GM12874 (cell line): ENCODE measurements at regions not wholly inside any gene's neighbourhood (a gene's known extent, or its start where the extent isn't known, plus 50 kb on each side); places are given as distances from the start of the nearest gene placed in this dataset.

Experiments
- CTCF ChIP-seq: IDR thresholded peaks from 2 replicates; pipeline ENCODE4 v1.5.1; 2011; ENCODE audit warnings: low read depth, mild to moderate bottlenecking, control low read depth, low read length, moderate library complexity; ENCODE audit not compliant: insufficient read depth

GRCh38 chr5:165508861-165509260, 2003.4 kb downstream of the MAT2B start:
- no peak for TF ChIP-seq CTCF

GRCh38 chr5:165521816-165522610, 2016.6 kb downstream of the MAT2B start:
- no peak for TF ChIP-seq CTCF

- TF ChIP-seq CTCF: no peak
Measured at GRCh38 chr5:165525271-165525670, 2019.9 kb downstream of the MAT2B start.

GRCh38 chr5:165526357-165526756, 2020.9 kb downstream of the MAT2B start:
- no peak for TF ChIP-seq CTCF

- TF ChIP-seq CTCF: no peak
Measured at GRCh38 chr5:165527577-165527976, 2022.2 kb downstream of the MAT2B start.

GRCh38 chr5:165538065-165538464, 2032.6 kb downstream of the MAT2B start:
- TF ChIP-seq CTCF: no peak

GRCh38 chr5:165559645-165560044, 2054.2 kb downstream of the MAT2B start:
- no peak for TF ChIP-seq CTCF
